HG03460 (cell line): ENCODE measurements at regions not wholly inside any gene's neighbourhood (a gene's known extent, or its start where the extent isn't known, plus 50 kb on each side); places are given as distances from the start of the nearest gene placed in this dataset.

ENCODE experiments used
- ATAC-seq: cut with Tn5 transposase; IDR thresholded peaks from one replicate; pipeline ENCODE4 v1.9.1; 2021; ENCODE audit not compliant: unreplicated experiment

DNA sequence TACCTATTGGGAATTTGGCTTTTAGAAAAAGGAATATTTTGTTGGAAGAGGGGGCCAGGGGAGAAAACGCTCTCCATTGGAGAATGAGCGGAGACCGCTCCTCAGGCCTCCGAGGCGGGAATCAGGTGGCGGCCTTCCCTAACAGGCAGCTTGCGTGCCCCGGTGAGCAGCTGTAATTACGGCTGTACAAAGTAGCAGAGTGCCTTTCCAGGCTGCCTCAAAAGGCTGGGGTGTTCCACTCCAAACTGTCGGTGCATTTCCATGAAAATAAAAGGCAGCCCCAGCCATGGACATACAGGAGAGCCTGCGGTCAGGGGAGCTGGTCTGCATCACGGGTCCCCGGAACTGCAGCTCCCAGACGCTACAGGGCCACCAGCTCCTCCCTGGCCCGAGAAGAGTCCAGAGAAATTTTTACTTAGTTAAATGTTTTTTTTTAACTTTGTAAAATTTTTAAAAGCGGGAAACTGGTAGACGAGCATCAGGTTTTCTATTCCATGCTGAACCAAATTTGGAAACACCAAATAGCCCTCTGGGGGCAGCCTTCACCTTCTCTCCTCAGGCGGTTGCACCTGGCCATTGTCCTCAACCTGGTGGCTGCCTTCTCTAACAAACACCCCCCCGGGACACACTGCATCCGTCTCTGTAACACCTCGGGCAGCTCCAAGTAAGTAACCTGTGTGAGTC is 209.3 kb upstream of the SALL3 start:
- ATAC-seq: no peak

DNA sequence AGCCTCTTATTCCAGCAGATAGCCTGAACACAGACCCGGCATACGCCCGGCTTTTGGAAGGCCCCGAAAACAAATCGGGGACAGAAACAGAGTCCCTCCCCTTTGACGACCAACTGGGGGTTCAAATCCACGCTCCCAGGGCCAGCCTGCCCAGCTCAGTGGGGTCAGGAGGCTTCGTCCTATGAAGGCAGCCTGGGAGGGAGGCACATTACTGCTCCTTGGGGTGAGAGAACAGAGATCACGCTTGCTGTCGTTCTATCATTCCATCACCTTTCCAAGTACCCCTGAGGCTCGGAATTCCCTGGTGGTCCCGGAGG is 208.8 kb upstream of the SALL3 start:
- no peak for ATAC-seq

DNA sequence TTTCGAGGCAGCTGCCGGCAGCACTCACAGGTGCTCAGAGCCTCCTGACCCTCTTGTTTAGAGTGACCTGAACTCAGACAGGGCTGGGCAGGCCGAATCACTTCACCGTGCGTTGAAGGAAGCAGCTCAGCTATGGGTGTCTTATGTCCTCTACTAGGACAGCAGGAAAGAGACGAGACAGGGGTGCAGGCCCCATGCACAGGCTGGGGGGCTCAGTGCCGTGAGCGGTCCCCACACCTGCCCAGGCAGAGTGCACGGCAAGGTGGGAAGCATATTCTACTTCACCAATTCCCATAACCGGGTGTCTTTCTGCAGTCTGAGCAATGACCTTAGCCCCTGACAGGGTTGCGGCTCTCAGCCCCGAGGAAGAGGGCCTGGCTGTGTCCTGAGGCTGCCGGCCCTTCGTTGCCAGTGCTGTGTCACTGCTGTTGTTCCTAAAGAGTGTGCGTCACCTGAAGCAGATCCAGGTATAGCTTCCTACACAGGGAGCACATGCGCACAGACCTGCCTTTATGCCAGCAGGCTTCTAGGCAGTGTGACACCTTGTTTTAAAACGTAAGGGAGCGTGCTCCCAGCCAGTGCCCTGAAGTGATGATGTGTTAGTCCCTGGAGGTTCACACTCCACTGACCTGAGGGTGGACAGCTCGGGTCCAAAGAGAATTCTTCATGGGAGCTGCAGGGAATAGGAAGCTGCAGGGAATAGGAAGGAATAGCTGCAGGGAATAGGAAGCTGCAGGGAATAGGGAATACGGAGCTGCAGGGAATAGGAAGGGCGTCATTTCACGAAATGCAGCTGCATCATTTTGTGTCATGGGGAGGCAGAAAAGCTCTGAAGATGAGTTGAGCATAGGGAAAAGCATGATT is 207.9 kb upstream of the SALL3 start:
- ATAC-seq: no peak

DNA sequence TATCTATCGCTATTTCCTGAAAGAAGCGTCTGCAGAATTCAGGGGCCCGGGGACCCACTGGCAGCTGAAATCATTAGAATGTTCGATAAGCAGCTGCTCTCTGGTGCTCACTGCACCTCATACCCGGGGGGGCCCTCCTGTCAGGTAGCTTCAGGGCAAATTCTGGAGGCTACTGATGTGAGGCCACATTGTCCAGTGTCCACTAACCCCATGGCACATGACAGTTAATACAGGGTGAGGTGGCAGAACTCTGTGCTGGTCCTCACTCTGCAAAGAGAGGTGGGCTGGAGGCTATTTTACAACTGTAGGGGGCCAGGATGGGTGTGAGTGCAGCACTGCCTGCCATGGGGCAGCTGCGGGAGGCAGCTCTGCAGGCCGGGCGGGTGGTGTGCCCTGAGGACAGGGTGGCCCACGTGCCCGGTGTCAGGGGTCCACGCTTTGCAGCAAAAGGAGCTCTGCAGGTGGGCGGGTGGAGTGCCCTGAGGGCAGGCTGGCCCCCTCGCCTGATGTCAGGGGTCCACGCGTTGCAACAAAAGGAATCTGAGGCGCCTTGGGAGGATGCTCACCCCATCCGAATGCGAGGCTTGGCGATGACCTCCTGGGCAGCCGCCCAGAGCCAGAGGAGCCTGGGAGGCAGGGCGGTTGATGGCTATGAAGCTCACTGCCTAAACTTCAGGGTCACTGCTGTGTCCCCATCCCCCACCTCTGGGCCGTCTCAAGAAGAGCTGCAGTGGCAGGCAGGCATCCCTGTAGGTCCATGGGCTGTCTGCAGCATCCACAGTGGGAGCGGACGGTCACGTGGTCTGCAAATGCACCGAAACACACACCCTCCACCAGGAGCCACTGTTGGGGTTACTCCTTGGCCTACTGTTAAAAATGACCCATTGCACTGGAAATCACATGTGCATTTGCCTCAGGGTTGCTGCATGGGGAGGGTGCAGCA is 207.0 kb upstream of the SALL3 start:
- no peak for ATAC-seq

DNA sequence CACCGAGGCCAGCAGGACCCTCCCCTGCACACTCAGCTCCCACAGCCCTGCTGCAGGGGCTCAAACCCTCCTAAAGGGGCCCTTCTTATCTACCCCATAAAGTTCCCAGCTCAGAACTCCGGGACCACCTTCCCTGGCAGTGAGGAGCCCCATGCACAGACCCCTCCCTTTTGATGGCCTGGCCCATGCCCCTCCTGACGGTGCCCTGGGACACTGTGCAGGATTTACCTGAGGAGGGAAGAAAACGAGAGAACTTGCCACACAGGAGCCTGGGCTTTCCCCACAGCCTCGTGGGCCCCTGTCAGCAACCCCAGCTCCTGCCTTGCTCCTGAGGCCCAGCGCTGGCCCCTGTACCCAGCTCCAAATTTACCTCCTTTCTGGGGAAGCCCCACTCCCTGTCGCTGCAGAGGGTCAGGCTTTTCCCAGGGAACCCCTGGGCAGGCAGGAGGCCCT is 206.3 kb upstream of the SALL3 start:
- ATAC-seq: no peak

DNA sequence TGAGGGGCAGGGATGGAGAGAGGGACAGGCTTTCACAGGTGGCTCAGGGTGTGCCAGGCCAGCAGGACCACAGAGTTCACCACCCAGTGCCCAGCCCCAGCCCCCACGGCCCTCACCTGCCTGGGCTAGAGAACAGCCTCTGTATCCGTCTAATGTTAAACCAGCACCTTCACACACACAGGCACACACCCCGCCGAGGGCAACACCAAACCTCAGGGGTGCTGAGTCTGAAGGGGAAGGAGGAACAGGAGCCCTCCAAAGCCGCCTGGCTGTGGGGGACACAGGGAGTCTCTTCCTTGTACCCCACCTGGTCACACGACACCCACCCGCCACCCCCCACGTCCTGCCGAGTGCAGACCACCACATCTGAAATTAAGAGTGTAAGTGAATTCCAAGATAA is 205.8 kb upstream of the SALL3 start:
- ATAC-seq: no peak

DNA sequence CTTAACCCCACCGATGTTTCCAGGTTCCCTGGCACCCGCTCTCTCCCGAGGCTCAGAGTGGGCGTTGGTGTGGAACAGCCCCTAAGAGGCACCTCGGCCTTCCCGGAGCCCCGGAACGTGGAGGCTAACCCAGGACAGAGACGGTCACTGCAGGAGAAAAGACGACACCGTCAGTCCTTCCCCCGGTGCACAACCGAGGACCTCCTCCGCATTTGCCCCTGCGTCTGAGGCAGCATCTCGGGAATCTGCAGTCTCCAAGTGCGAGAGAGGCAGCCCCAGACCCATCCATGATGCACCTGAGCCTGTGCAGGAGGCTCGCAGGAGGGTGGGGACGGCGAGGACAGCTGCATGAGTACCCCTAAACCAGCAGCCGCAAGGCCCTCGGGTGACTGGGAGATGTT is 204.9 kb upstream of the SALL3 start:
- ATAC-seq: no peak

DNA sequence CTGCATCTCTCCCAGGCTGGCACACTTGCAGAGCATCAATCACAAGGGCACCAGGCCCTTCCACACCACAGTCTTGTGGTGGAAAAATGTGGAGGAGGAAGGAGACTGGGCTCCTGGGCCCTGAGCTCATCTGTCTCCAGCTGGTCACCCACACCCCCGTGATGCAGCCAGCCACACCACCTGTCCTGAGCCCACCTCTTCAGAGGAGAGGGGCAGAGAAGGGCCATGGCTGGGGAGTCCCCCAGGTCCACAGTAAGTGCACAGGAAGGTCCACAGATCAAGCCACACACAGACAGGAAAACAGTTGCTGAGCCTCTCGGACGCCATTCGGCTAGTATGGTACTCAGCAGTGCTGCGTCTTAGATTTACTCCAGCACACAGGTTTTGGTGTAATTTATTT is 203.5 kb upstream of the SALL3 start:
- ATAC-seq: no peak

DNA sequence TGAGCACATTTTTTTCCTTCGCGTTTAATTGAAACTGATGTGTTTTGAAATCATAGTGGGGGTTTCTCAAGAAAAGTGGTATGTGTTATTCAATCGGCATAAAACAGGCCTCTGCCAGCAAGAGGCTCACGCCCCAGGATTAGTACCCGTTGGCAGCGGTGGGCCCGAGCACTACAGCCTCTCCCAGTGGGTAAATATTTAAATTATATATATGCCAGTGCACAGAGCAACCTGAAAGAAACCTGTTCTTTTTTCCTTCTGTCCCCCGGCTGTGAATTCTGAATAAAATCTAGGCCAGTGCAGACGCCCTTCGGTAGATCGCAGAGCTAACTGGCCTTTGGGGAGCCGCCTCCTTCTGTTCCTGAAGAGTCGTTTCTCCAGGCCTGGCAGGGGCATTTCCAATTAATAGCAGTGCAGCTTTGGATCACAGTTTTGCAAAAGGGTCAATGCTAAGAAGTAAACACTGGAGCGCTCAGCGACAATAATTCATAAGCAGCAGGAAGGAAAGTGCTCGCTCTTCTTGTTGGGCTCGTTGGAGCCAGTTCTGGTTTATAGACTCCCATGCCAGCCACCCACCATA is 202.8 kb upstream of the SALL3 start:
- ATAC-seq: no peak

DNA sequence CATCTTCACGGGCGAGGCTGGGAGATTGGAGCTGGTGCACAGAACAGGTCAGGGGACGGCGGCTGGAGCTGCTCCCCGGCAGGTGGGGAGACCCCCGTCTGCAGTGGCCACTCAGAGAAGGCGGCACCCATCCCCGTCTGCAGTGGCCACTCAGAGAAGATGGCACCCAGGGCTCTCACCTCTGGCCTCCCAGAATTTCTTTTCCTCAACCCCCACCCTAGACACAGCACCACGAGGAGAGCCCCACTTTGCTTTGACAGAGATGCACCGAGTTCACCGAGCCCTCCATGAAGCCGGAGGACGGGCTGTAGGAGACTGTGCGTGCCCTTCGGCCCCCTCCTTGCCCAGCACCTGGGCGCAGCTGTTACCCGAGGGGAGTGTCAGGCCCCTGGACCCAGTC is 201.6 kb upstream of the SALL3 start:
- no peak for ATAC-seq

DNA sequence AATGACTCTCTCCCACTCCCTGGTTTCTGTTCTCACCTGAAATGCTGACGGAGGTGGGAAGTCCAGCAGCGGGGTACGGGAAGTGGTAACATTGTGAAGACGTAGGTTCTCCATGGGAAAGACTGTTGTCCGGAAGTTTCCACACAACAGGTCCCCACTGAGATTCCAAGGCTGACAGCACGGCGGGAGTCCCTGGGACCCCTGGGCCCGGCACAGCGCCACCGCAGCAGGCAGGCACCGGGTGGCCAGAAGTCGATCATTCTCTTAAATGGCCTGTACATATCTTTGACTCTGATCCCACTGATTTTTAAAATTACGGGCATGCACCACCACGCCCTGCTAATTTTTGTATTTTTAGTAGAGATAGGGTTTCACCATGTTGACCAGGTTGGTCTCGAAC is 201.0 kb upstream of the SALL3 start:
- ATAC-seq: no peak

DNA sequence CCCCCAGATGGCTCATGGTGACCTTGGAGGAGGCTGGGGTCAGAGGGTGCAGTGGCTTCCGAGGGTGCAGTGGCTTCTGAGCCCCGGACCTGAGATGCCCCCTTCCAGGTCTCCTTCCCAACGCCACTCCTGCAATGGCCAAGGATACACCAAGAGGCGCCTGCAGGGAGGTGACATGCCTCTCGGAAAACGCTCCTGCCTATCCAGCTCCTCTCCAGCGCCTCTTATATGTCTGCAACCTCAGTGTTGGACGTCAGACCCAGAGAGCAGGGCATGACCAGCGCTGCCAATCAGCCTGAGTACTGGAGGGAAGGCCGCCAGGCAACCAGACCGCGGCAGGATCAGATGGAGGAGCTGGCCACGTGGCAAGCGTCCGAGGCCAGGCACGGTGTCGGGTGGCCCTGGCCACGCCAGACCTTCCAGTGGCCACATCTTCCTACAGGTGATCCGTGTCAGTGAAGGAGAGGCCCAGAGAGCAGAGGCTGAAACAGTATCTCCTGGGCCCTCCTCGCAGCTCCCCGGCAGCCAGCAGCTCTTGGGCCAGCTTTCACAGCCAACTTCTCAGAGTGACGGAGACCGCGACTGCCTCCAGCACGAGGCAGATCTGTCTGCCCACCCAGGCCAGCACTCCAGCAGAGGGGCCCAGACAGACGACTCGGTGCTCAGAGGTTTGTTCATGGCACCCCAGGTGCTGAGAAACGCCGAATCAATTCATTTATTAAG is 199.5 kb upstream of the SALL3 start:
- ATAC-seq: no peak

DNA sequence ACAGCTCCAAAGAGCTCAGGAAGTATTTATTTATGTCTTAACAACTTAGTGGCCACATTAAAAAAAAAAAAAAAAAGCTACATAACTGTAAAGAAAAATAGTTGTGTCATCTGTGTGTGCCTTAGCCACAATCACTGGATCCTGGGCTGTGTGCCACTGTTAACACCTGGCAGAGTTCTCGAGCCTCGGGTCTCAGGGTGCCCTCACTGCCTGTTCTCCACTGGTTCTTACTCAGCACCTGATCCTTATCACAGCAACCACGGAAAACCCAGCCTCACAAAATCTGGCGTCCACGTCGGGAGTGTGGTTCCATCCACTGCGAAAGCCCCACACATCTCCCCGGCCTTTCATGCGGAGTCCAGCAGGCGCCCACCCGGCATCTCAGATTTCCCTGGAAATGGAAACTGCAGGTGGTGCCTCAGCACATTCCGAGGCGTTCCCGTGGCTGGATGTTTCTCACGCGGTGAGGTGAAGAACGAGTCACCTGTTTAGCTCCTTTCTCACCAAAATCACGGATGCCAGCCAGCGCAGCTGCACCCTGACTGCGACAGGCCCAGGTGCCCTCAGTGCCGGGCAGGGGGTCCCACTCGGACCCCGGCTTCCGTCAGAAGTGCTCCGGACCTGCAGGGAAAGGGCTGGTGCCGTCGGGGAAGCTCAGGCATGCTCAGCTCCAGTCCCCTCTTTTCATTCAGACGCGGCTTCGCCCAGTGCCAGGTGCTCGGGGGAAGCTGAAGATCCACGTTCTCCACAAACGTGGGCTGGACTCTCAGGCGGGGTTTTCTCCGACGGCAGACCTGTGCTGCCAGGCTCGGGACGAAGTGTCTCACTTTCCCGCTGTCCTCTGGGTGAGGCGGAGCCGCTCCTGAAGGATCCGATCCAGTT is 198.7 kb upstream of the SALL3 start:
- no peak for ATAC-seq

DNA sequence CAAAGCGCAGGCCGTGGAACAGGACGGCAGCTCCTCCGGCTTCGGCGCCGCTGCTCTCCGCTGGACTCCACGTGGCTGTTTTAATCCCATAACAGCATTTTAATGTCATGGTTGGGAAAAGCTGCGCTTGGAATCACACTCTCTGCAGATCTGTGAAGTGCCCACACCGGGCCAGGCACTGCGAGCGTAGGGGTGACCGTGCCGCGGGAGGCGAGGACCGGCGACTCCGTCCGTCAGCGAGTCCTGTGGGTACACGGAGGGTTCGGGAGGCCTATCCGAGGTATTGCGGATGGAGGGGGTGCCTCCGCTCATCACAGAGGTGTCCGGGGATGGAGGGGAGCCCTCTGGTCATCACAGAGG is 198.0 kb upstream of the SALL3 start:
- no peak for ATAC-seq

DNA sequence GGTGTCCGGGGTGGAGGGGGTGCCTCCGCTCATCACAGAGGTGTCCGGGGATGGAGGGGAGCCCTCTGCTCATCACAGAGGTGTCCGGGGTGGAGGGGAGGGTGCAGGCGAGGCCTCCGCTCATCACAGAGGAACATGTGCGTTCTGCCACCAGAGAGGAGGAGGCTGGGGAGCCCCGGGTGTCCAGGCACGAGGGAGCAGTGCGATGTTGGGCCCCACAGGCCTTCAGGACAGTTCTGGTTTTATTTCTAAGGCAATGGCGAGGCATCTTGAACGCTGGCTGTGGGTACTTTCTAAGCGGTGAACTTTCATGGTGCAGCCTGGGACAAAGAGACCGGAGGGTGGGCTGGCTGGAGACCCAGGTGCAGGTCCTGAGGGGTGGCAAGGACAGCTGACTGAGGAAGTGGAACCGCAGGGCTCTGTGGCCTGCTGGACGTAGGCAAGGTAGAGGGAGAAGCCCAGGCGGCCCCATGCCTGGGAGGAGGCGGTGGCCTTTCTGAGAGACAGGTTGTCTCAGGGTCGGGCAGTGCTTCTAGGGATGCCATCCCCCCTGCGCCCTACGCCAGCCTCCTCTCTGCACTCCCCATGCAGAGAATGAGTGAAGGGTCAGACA is 196.6 kb upstream of the SALL3 start:
- no peak for ATAC-seq

DNA sequence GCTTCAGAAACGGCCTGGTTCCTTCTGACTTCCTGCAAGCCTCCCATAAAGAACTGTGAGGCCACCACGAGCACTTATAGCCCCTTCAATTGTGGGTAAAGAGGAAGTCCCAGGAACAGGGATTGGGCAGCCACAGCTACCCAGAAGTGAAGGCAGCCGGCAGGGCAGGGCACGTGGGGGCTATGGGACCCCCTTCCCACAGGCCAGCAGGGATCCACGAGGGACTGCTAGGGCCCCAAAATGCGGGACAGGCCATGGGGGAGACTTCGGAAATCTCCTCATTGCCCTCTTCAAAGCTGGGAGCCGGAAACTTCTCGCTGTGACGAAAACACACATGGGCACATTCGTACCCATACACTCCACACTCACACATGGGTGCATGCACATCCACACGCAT is 196.1 kb upstream of the SALL3 start:
- no peak for ATAC-seq

DNA sequence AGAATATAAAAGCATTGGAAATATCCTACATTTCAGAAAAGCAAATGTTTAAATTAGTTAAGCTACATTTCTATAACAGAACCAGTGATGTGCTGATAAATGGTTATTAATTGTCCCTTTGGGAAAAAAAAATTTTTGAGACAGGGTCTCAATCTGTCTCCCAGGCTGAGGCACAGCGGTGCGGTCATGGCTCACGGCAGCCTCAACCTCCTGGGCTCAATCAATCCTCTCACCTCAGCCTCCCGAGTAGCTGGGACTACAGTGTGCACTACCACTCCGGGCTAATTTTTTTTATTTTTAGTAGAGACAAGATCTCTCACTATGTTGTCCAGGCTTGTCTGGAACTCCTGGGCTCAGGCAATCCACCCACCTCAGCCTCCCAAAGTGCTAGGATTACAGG is 194.8 kb upstream of the SALL3 start:
- ATAC-seq: no peak

DNA sequence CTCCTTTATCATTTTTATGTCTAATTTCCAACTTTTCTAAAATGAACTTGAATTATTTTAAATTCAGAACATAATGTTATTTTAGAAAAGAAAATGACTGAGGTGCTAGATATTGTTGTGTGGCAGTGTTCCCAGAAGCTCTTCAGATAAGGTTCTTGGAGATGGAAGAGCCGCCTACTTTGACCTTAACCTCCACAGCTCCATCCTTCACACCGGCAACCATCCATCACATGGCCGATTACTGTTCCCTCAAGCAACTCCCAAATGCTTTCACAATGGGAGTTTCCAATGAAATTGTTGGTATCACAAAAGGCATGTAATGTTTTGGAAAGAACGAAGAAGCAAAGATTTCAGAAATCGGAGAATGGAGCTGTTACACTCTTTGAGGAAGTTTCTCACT is 193.9 kb upstream of the SALL3 start:
- no peak for ATAC-seq

DNA sequence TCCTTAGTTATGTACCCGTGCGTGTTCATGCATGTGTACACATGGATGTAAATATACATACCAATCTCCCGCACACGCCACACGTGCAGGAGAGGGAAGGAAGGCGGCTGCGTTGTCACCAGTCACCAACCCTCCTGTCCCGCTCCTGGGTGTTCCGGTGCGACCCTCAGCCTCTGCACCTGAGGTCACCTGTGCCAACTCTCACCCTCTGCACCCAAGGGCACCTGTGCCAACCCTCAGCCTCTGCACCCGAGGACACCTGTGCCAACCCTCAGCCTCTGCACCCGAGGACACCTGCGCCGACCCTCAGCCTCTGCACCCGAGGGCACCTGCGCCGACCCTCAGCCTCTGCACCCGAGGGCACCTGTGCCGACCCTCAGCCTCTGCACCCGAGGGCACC is 192.8 kb upstream of the SALL3 start:
- no peak for ATAC-seq
